SU-DHL-6 (cell line): ENCODE measurements at regions not wholly inside any gene's neighbourhood (a gene's known extent, or its start where the extent isn't known, plus 50 kb on each side); places are given as distances from the start of the nearest gene placed in this dataset.
A peak's percentile ranks its signal among the peaks of the same experiment; 100 is the strongest.

Source experiments
- H2AFZ ChIP-seq: fragments of 200-600 bp; sonication (generic); 2 replicates; pipeline ENCODE4 v1.6.1; 2014; ENCODE audit warnings: low read depth, mild to moderate bottlenecking, moderate library complexity, mixed read lengths, antibody characterized with exemption, low read length; ENCODE audit not compliant: severe bottlenecking
- H3F3A ChIP-seq: fragments of 200-600 bp; shearing (Covaris generic); 2 replicates; pipeline ENCODE4 v1.6.0; 2016; ENCODE audit warnings: antibody characterized with exemption, mild to moderate bottlenecking; ENCODE audit not compliant: insufficient read depth
- H3K27ac ChIP-seq: fragments of 200-600 bp; sonication (generic); 2 replicates; pipeline ENCODE4 v1.5.1; 2016; ENCODE audit warnings: low read depth, mild to moderate bottlenecking, low read length, moderate library complexity, mixed read lengths
- H3K27me3 ChIP-seq: fragments of 200-600 bp; sonication (generic), shearing (Covaris generic); 2 replicates; pipeline ENCODE4 v1.6.0; 2014; ENCODE audit warnings: mild to moderate bottlenecking, low read length
- H3K36me3 ChIP-seq: fragments of 200-600 bp; sonication (generic); 2 replicates; pipeline ENCODE4 v1.6.1; 2014; ENCODE audit warnings: mild to moderate bottlenecking, low read length, mixed read lengths
- H3K4me2 ChIP-seq: fragments of 300-600, 200-600 bp; shearing (Covaris generic), sonication (generic); 2 replicates; pipeline ENCODE4 v1.6.0; 2014; ENCODE audit warnings: low read length, low read depth, mild to moderate bottlenecking; ENCODE audit not compliant: poor library complexity, severe bottlenecking
- H3K4me3 ChIP-seq: fragments of 200-600 bp; sonication (generic); 2 replicates; pipeline ENCODE4 v1.5.1; 2014; ENCODE audit warnings: antibody characterized with exemption, low read length, mild to moderate bottlenecking, mixed read lengths; ENCODE audit not compliant: insufficient read depth, poor library complexity, severe bottlenecking
- H3K79me2 ChIP-seq: fragments of 200-600 bp; sonication (generic); 2 replicates; pipeline ENCODE4 v1.6.1; 2014; ENCODE audit warnings: mild to moderate bottlenecking, low read length, moderate library complexity; ENCODE audit not compliant: insufficient read depth
- H3K9ac ChIP-seq: fragments of 200-600 bp; sonication (generic); 2 replicates; pipeline ENCODE4 v1.7.0; 2014; ENCODE audit warnings: mild to moderate bottlenecking, low read length
- H3K9me2 ChIP-seq: fragments of 200-600 bp; sonication (generic); replicated peaks from 2 replicates; pipeline ENCODE4 v1.6.1; 2014; ENCODE audit warnings: low read length; ENCODE audit not compliant: insufficient read depth
- H3K9me3 ChIP-seq: fragments of 200-600 bp; sonication (generic); 2 replicates; pipeline ENCODE4 v1.6.1; 2014; ENCODE audit warnings: low read length, mixed read lengths; ENCODE audit not compliant: insufficient read depth
- H4K20me1 ChIP-seq: fragments of 200-600 bp; sonication (generic); 2 replicates; pipeline ENCODE4 v1.6.1; 2014; ENCODE audit warnings: low read depth, mild to moderate bottlenecking, antibody characterized with exemption, low read length, moderate library complexity, mixed read lengths
- EZH2phosphoT487 ChIP-seq: fragments of 200-600 bp; sonication (generic), shearing (Covaris generic); conservative IDR thresholded peaks from 2 replicates; pipeline ENCODE4 v1.6.1; 2018; ENCODE audit warnings: mild to moderate bottlenecking, antibody characterized with exemption, low read length, moderate library complexity, mixed read lengths
- TF ChIP-seq, protein P1 (sequence below): fragments of 200-600 bp; sonication (generic); IDR thresholded peaks from one replicate; pipeline ENCODE4 v1.5.1; 2017; ENCODE audit warnings: antibody characterized with exemption, mild to moderate bottlenecking, low read length, moderate library complexity; ENCODE audit not compliant: insufficient read depth, poor library complexity, severe bottlenecking

DNA sequence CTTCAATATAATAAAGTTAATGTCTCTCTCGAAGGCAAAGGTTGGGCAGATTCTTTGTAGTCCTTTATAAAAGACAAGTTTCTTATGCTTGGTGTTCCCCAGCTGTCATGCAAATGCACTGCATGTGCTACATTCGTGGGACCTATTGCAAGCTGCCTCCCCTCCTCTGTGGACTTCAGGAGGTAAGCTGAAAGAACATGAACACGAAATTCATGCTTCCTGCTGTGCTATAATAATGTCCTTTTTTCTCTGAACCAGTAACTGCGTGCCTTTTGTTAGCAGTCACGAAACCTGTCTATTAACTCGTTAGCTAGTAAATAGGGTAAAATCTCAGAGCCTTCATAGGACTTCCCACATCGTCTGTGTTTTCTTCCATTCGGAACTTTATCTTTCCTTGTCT lies 363.5 kb downstream of the CDH9 start:
- H3K36me3 ChIP-seq: no peaks in the 10 kb centered on the region
- H3F3A ChIP-seq: no peaks in the 10 kb centered on the region
- no peak overlapping the region for H3K9ac ChIP-seq
- H3K9me2 ChIP-seq: no peaks in the 10 kb centered on the region; the same call in 1 of the 2 replicates
- no peak for TF ChIP-seq EZH2phosphoT487
- TF ChIP-seq, protein P1, sequence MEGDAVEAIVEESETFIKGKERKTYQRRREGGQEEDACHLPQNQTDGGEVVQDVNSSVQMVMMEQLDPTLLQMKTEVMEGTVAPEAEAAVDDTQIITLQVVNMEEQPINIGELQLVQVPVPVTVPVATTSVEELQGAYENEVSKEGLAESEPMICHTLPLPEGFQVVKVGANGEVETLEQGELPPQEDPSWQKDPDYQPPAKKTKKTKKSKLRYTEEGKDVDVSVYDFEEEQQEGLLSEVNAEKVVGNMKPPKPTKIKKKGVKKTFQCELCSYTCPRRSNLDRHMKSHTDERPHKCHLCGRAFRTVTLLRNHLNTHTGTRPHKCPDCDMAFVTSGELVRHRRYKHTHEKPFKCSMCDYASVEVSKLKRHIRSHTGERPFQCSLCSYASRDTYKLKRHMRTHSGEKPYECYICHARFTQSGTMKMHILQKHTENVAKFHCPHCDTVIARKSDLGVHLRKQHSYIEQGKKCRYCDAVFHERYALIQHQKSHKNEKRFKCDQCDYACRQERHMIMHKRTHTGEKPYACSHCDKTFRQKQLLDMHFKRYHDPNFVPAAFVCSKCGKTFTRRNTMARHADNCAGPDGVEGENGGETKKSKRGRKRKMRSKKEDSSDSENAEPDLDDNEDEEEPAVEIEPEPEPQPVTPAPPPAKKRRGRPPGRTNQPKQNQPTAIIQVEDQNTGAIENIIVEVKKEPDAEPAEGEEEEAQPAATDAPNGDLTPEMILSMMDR: no peak
- H3K27me3 ChIP-seq: no peaks in the 10 kb centered on the region
- H3K27ac ChIP-seq: no peak overlapping the region
- no peak overlapping the region for H3K4me2 ChIP-seq
- no peaks in the 10 kb centered on the region for H4K20me1 ChIP-seq
- no peaks in the 10 kb centered on the region for H3K79me2 ChIP-seq
- H3K4me3 ChIP-seq: no peak overlapping the region
- H3K9me3 ChIP-seq: no peaks in the 10 kb centered on the region
- H2AFZ ChIP-seq: peak overlapping the region; percentile 50

DNA sequence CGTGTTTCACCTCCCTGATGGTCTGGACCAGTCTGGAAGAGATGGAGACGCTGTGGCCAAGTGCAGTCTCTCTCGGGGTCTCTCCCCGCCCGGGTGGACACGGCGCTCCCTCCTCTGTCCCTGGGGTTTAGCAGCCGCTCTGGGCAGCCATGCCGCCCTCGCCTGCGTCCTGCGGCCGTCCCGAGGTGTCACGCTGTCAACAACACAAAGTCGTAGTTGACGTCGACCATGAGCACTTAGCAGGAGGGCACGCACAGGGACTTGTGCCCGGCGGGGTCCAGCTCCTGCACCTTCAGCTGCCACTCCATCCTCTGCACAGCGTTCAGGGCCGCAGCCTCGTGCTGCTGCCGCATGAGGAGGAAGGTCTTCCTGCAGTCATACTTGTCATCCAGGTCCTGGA lies 368.9 kb downstream of the CDH9 start:
- H3K4me2 ChIP-seq: no peak overlapping the region
- H3F3A ChIP-seq: no peaks in the 10 kb centered on the region
- H3K36me3 ChIP-seq: no peaks in the 10 kb centered on the region
- no peak overlapping the region for H2AFZ ChIP-seq
- TF ChIP-seq, protein P1: no peak
- TF ChIP-seq EZH2phosphoT487: no peak
- H3K4me3 ChIP-seq: no peak overlapping the region
- no peaks in the 10 kb centered on the region for H4K20me1 ChIP-seq
- no peaks in the 10 kb centered on the region for H3K9me2 ChIP-seq
- no peak overlapping the region for H3K9ac ChIP-seq
- H3K79me2 ChIP-seq: no peaks in the 10 kb centered on the region
- no peak overlapping the region for H3K27ac ChIP-seq
- H3K9me3 ChIP-seq: peaks cover 4% of the 10 kb centered on the region; the same call in 1 of the 2 replicates
- H3K27me3 ChIP-seq: no peaks in the 10 kb centered on the region

DNA sequence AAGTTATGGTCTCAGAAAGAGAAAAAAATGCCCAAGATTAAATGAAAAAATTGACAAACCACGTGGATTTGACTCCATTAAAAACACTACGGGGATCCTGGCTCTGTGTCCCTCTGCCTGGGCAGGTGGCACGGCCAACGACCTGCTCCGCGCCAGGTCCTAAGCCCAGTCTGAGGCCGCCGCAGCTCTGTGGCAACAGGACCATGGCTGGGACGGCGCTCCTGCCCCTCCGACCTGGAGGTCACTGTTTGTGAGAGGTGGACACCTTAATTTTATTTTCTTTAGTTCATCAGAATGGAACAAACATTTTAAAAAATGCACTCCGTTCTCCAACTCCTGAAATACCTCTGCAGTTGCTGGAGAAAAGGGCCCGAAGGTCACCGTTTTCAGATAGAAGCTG lies 369.4 kb downstream of the CDH9 start:
- H3F3A ChIP-seq: no peaks in the 10 kb centered on the region
- no peaks in the 10 kb centered on the region for H3K79me2 ChIP-seq
- no peaks in the 10 kb centered on the region for H3K9me2 ChIP-seq
- no peaks in the 10 kb centered on the region for H3K27me3 ChIP-seq
- no peak for TF ChIP-seq EZH2phosphoT487
- TF ChIP-seq, protein P1: no peak
- H2AFZ ChIP-seq: no peak overlapping the region
- H3K27ac ChIP-seq: no peak overlapping the region
- no peak overlapping the region for H3K4me3 ChIP-seq
- no peaks in the 10 kb centered on the region for H3K36me3 ChIP-seq
- no peak overlapping the region for H3K9ac ChIP-seq
- peaks cover 4% of the 10 kb centered on the region; the same call in 1 of the 2 replicates for H3K9me3 ChIP-seq
- H3K4me2 ChIP-seq: no peak overlapping the region
- H4K20me1 ChIP-seq: no peaks in the 10 kb centered on the region
